ENCODE measurements at regions not wholly inside any gene's neighbourhood (a gene's known extent, or its start where the extent isn't known, plus 50 kb on each side); places are given as distances from the start of the nearest gene placed in this dataset.

GRCh38 chr4:124610211-124610610 lies 102.3 kb downstream of the ANKRD50 start:
- H4K20me1 ChIP-seq (ENCODE audit: insufficient read depth) = no peaks in the 10 kb centered on the region
- no peak overlapping the region for H2AFZ ChIP-seq (ENCODE audit: low read depth)
- no peaks in the 10 kb centered on the region for H3K36me3 ChIP-seq (ENCODE audit: insufficient read depth)
- no peaks in the 10 kb centered on the region for H3K79me2 ChIP-seq (ENCODE audit: insufficient read depth, low read depth)
- no peaks in the 10 kb centered on the region for H3K27me3 ChIP-seq (ENCODE audit: insufficient read depth, low read depth)
- no peak for TF ChIP-seq CTCF (conservative IDR thresholded peaks at IDR 0.05; ENCODE audit: low read depth, low read length)
- H3K4me2 ChIP-seq = no peak overlapping the region
- no peak overlapping the region for H3K27ac ChIP-seq
- no peak overlapping the region for H3K4me3 ChIP-seq (IDR thresholded peaks at IDR 0.05; ENCODE audit: insufficient read depth, low read depth, low read length)
- no peaks in the 10 kb centered on the region for H3K4me1 ChIP-seq (ENCODE audit: low read depth, poor library complexity, severe bottlenecking)
- no peak overlapping the region for H3K9ac ChIP-seq

Measured in KMS-11 (cell line).